ENCODE measurements at regions not wholly inside any gene's neighbourhood (a gene's known extent, or its start where the extent isn't known, plus 50 kb on each side); places are given as distances from the start of the nearest gene placed in this dataset.
"Not testable (repeated sequence)": the region's sequence is repeated elsewhere in the genome, so short reads cannot be mapped to it uniquely, and the experiment has no call there.

- Histone ChIP-seq H3K4me3 (ENCODE audit: extremely low read depth, insufficient read depth, low read length, poor library complexity, severe bottlenecking) (no peak overlapping the region), H3K27ac (ENCODE audit: low read depth, low read length, severe bottlenecking) (no peak overlapping the region), H3K36me3 (ENCODE audit: control insufficient read depth, insufficient read depth, low read length) (no peaks in the 10 kb centered on the region), H3K9me3 (ENCODE audit: control insufficient read depth, low read length) (no peaks in the 10 kb centered on the region), H3K4me1 (ENCODE audit: control insufficient read depth, insufficient read depth, low read length, poor library complexity, severe bottlenecking) (no peaks in the 10 kb centered on the region)
- 56 to 67% methylated on average over 1 to 3 of the region's 4 CpGs for WGBS, 2 experiments (ENCODE audit: insufficient coverage in 2 of 2)
These were observed 80.9 kb upstream of the IRX2 start for GRCh38 chr5:2832394-2832793.

GRCh38 chr5:2829239-2829638 is 77.8 kb upstream of the IRX2 start:
- Histone ChIP-seq H3K9me3 (ENCODE audit: control insufficient read depth, low read length) (no peaks in the 10 kb centered on the region), H3K27ac (ENCODE audit: low read depth, low read length, severe bottlenecking) (no peak overlapping the region), H3K4me3 (ENCODE audit: extremely low read depth, insufficient read depth, low read length, poor library complexity, severe bottlenecking) (no peak overlapping the region), H3K4me1 (ENCODE audit: control insufficient read depth, insufficient read depth, low read length, poor library complexity, severe bottlenecking) (no peaks in the 10 kb centered on the region), H3K36me3 (ENCODE audit: control insufficient read depth, insufficient read depth, low read length) (no peaks in the 10 kb centered on the region)
- 100% methylated on average over 1 of the region's 4 CpGs; no CpG with 5 or more reads in 1 of the 2 experiments for WGBS, 2 experiments (ENCODE audit: insufficient coverage in 2 of 2)

GRCh38 chr5:2818936-2819335 is 67.5 kb upstream of the IRX2 start:
- WGBS, 2 experiments (ENCODE audit: insufficient coverage in 2 of 2), result 83 to 90% methylated on average over 7 of the region's 7 CpGs

GRCh38 chr5:2817031-2817603 is 65.6 kb upstream of the IRX2 start:
- H3K4me1 ChIP-seq (ENCODE audit: control insufficient read depth, insufficient read depth, low read length, poor library complexity, severe bottlenecking), result no peaks in the 10 kb centered on the region
- no peak overlapping the region for H3K4me3 ChIP-seq (ENCODE audit: extremely low read depth, insufficient read depth, low read length, poor library complexity, severe bottlenecking)
- WGBS, 2 experiments (ENCODE audit: insufficient coverage in 2 of 2), result 81 to 90% methylated on average over 2 to 3 of the region's 5 CpGs
- H3K9me3 ChIP-seq (ENCODE audit: control insufficient read depth, low read length), result no peaks in the 10 kb centered on the region
- H3K36me3 ChIP-seq (ENCODE audit: control insufficient read depth, insufficient read depth, low read length), result no peaks in the 10 kb centered on the region
- no peak overlapping the region for H3K27ac ChIP-seq (ENCODE audit: low read depth, low read length, severe bottlenecking)

More at GRCh38 chr5:2818936-2819335, 67.5 kb upstream of the IRX2 start:
- Histone ChIP-seq H3K27ac (ENCODE audit: low read depth, low read length, severe bottlenecking) (no peak overlapping the region), H3K4me1 (ENCODE audit: control insufficient read depth, insufficient read depth, low read length, poor library complexity, severe bottlenecking) (no peaks in the 10 kb centered on the region), H3K4me3 (ENCODE audit: extremely low read depth, insufficient read depth, low read length, poor library complexity, severe bottlenecking) (no peak overlapping the region), H3K36me3 (ENCODE audit: control insufficient read depth, insufficient read depth, low read length) (no peaks in the 10 kb centered on the region), H3K9me3 (ENCODE audit: control insufficient read depth, low read length) (no peaks in the 10 kb centered on the region)

GRCh38 chr5:2813678-2814077 is 62.2 kb upstream of the IRX2 start:
- 82 to 83% methylated on average over 7 to 8 of the region's 9 CpGs for WGBS, 2 experiments (ENCODE audit: insufficient coverage in 2 of 2)
- Histone ChIP-seq H3K4me1 (ENCODE audit: control insufficient read depth, insufficient read depth, low read length, poor library complexity, severe bottlenecking) (no peaks in the 10 kb centered on the region), H3K9me3 (ENCODE audit: control insufficient read depth, low read length) (no peaks in the 10 kb centered on the region), H3K36me3 (ENCODE audit: control insufficient read depth, insufficient read depth, low read length) (no peaks in the 10 kb centered on the region), H3K27ac (ENCODE audit: low read depth, low read length, severe bottlenecking) (no peak overlapping the region), H3K4me3 (ENCODE audit: extremely low read depth, insufficient read depth, low read length, poor library complexity, severe bottlenecking) (no peak overlapping the region)

- Histone ChIP-seq H3K27ac (ENCODE audit: low read depth, low read length, severe bottlenecking) (no peak overlapping the region), H3K4me1 (ENCODE audit: control insufficient read depth, insufficient read depth, low read length, poor library complexity, severe bottlenecking) (no peaks in the 10 kb centered on the region), H3K4me3 (ENCODE audit: extremely low read depth, insufficient read depth, low read length, poor library complexity, severe bottlenecking) (no peak overlapping the region), H3K36me3 (ENCODE audit: control insufficient read depth, insufficient read depth, low read length) (no peaks in the 10 kb centered on the region), H3K9me3 (ENCODE audit: control insufficient read depth, low read length) (no peaks in the 10 kb centered on the region)
- WGBS, 2 experiments (ENCODE audit: insufficient coverage in 2 of 2), result 67 to 84% methylated on average over 1 to 2 of the region's 3 CpGs
These were observed 59.2 kb upstream of the IRX2 start for GRCh38 chr5:2810644-2811043.

GRCh38 chr5:2807244-2807643 is 55.8 kb upstream of the IRX2 start:
- H3K4me1 ChIP-seq (ENCODE audit: control insufficient read depth, insufficient read depth, low read length, poor library complexity, severe bottlenecking); H3K9me3 ChIP-seq (ENCODE audit: control insufficient read depth, low read length); H3K36me3 ChIP-seq (ENCODE audit: control insufficient read depth, insufficient read depth, low read length); H3K27ac ChIP-seq (ENCODE audit: low read depth, low read length, severe bottlenecking); H3K4me3 ChIP-seq (ENCODE audit: extremely low read depth, insufficient read depth, low read length, poor library complexity, severe bottlenecking): not testable (repeated sequence)
- WGBS, 2 experiments (ENCODE audit: insufficient coverage in 2 of 2), result no CpG with 5 or more reads among the region's 5 CpGs

GRCh38 chr5:2806176-2806575 is 54.7 kb upstream of the IRX2 start:
- WGBS, 2 experiments (ENCODE audit: insufficient coverage in 2 of 2), result 83 to 89% methylated on average over 9 to 11 of the region's 12 CpGs

GRCh38 chr5:2805080-2805479 is 53.6 kb upstream of the IRX2 start:
- Histone ChIP-seq H3K4me3 (ENCODE audit: extremely low read depth, insufficient read depth, low read length, poor library complexity, severe bottlenecking) (no peak overlapping the region), H3K4me1 (ENCODE audit: control insufficient read depth, insufficient read depth, low read length, poor library complexity, severe bottlenecking) (no peaks in the 10 kb centered on the region), H3K36me3 (ENCODE audit: control insufficient read depth, insufficient read depth, low read length) (no peaks in the 10 kb centered on the region), H3K27ac (ENCODE audit: low read depth, low read length, severe bottlenecking) (no peak overlapping the region), H3K9me3 (ENCODE audit: control insufficient read depth, low read length) (no peaks in the 10 kb centered on the region)
- 87% methylated on average over 3 of the region's 5 CpGs; no CpG with 5 or more reads in 1 of the 2 experiments for WGBS, 2 experiments (ENCODE audit: insufficient coverage in 2 of 2)

More at GRCh38 chr5:2806176-2806575, 54.7 kb upstream of the IRX2 start:
- H3K4me1 ChIP-seq (ENCODE audit: control insufficient read depth, insufficient read depth, low read length, poor library complexity, severe bottlenecking), result no peaks in the 10 kb centered on the region
- H3K4me3 ChIP-seq (ENCODE audit: extremely low read depth, insufficient read depth, low read length, poor library complexity, severe bottlenecking), result no peak overlapping the region
- H3K27ac ChIP-seq (ENCODE audit: low read depth, low read length, severe bottlenecking), result no peak overlapping the region
- no peaks in the 10 kb centered on the region for H3K36me3 ChIP-seq (ENCODE audit: control insufficient read depth, insufficient read depth, low read length)
- H3K9me3 ChIP-seq (ENCODE audit: control insufficient read depth, low read length), result no peaks in the 10 kb centered on the region

GRCh38 chr5:2803751-2804150 is 52.3 kb upstream of the IRX2 start:
- no peaks in the 10 kb centered on the region for H3K36me3 ChIP-seq (ENCODE audit: control insufficient read depth, insufficient read depth, low read length)
- no CpG with 5 or more reads among the region's 2 CpGs for WGBS, 2 experiments (ENCODE audit: insufficient coverage in 2 of 2)
- H3K4me1 ChIP-seq (ENCODE audit: control insufficient read depth, insufficient read depth, low read length, poor library complexity, severe bottlenecking), result no peaks in the 10 kb centered on the region
- no peaks in the 10 kb centered on the region for H3K9me3 ChIP-seq (ENCODE audit: control insufficient read depth, low read length)
- H3K4me3 ChIP-seq (ENCODE audit: extremely low read depth, insufficient read depth, low read length, poor library complexity, severe bottlenecking), result no peak overlapping the region
- no peak overlapping the region for H3K27ac ChIP-seq (ENCODE audit: low read depth, low read length, severe bottlenecking)

- 85 to 94% methylated on average over 5 of the region's 10 CpGs for WGBS, 2 experiments (ENCODE audit: insufficient coverage in 2 of 2)
- no peak overlapping the region for H3K4me3 ChIP-seq (ENCODE audit: extremely low read depth, insufficient read depth, low read length, poor library complexity, severe bottlenecking)
- H3K4me1 ChIP-seq (ENCODE audit: control insufficient read depth, insufficient read depth, low read length, poor library complexity, severe bottlenecking), result no peaks in the 10 kb centered on the region
- H3K9me3 ChIP-seq (ENCODE audit: control insufficient read depth, low read length), result no peaks in the 10 kb centered on the region
- no peaks in the 10 kb centered on the region for H3K36me3 ChIP-seq (ENCODE audit: control insufficient read depth, insufficient read depth, low read length)
- no peak overlapping the region for H3K27ac ChIP-seq (ENCODE audit: low read depth, low read length, severe bottlenecking)
These were observed 51.4 kb upstream of the IRX2 start for GRCh38 chr5:2802693-2803365.

Data from mesodermal cell (in vitro differentiated cells).